GM12878 (cell line): ENCODE measurements at regions not wholly inside any gene's neighbourhood (a gene's known extent, or its start where the extent isn't known, plus 50 kb on each side); places are given as distances from the start of the nearest gene placed in this dataset.

Experiments
- MTA3 ChIP-seq: IDR thresholded peaks from 2 replicates; pipeline ENCODE4 v1.6.1; 2012; ENCODE audit warnings: low read length, inconsistent platforms, borderline replicate concordance
- SRF ChIP-seq, 2 experiments: IDR thresholded peaks; 2 replicates each; pipeline ENCODE4 v1.6.1; 2011; ENCODE audit warnings: low read depth in 2 of 2, low read length in 2 of 2, mild to moderate bottlenecking in 1 of 2, moderate library complexity in 1 of 2
- TF ChIP-seq, protein P1 (sequence below): fragments of 150-350 bp; IDR thresholded peaks from 2 replicates; pipeline ENCODE4 v1.6.1; 2016; ENCODE audit warnings: low read depth, low read length
- TF ChIP-seq, protein P2 (sequence below): fragments of 450-650 bp; IDR thresholded peaks from 2 replicates; pipeline ENCODE4 v1.6.1; 2017; ENCODE audit warnings: borderline replicate concordance
- TF ChIP-seq, protein P3 (sequence below): IDR thresholded peaks from 2 replicates; pipeline ENCODE4 v1.6.1; 2011; ENCODE audit warnings: borderline replicate concordance, low read depth, mild to moderate bottlenecking, moderate library complexity, low read length; ENCODE audit not compliant: insufficient read depth, poor library complexity, severe bottlenecking

DNA sequence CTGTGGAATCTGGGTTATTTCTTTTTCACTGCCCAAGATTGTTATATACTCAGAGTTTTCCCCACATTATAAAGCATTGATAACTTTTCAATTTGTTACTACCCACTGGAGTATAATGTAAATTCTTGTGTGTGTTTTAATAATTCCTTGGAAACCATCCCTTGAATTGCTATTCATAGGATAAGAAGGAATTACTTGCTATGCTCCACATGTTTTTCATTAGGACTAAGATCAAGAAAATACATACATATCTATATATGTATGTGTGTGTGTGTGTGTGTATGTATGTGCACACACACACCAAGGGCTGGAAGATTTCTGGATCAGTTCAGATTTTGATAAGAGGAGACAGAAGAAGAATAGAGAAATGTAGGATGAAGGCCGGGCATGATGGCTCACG is 206.4 kb upstream of the JADE1 start (continued):
- TF ChIP-seq, protein P1, sequence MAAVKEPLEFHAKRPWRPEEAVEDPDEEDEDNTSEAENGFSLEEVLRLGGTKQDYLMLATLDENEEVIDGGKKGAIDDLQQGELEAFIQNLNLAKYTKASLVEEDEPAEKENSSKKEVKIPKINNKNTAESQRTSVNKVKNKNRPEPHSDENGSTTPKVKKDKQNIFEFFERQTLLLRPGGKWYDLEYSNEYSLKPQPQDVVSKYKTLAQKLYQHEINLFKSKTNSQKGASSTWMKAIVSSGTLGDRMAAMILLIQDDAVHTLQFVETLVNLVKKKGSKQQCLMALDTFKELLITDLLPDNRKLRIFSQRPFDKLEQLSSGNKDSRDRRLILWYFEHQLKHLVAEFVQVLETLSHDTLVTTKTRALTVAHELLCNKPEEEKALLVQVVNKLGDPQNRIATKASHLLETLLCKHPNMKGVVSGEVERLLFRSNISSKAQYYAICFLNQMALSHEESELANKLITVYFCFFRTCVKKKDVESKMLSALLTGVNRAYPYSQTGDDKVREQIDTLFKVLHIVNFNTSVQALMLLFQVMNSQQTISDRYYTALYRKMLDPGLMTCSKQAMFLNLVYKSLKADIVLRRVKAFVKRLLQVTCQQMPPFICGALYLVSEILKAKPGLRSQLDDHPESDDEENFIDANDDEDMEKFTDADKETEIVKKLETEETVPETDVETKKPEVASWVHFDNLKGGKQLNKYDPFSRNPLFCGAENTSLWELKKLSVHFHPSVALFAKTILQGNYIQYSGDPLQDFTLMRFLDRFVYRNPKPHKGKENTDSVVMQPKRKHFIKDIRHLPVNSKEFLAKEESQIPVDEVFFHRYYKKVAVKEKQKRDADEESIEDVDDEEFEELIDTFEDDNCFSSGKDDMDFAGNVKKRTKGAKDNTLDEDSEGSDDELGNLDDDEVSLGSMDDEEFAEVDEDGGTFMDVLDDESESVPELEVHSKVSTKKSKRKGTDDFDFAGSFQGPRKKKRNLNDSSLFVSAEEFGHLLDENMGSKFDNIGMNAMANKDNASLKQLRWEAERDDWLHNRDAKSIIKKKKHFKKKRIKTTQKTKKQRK: no peak
- TF ChIP-seq SRF (IDR thresholded peaks at IDR 0.05; ENCODE audit: low read depth in 2 of 2, low read length in 2 of 2) (no peak), MTA3 (no peak)
- TF ChIP-seq, protein P2, sequence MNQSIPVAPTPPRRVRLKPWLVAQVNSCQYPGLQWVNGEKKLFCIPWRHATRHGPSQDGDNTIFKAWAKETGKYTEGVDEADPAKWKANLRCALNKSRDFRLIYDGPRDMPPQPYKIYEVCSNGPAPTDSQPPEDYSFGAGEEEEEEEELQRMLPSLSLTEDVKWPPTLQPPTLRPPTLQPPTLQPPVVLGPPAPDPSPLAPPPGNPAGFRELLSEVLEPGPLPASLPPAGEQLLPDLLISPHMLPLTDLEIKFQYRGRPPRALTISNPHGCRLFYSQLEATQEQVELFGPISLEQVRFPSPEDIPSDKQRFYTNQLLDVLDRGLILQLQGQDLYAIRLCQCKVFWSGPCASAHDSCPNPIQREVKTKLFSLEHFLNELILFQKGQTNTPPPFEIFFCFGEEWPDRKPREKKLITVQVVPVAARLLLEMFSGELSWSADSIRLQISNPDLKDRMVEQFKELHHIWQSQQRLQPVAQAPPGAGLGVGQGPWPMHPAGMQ: no peak
- TF ChIP-seq, protein P3, sequence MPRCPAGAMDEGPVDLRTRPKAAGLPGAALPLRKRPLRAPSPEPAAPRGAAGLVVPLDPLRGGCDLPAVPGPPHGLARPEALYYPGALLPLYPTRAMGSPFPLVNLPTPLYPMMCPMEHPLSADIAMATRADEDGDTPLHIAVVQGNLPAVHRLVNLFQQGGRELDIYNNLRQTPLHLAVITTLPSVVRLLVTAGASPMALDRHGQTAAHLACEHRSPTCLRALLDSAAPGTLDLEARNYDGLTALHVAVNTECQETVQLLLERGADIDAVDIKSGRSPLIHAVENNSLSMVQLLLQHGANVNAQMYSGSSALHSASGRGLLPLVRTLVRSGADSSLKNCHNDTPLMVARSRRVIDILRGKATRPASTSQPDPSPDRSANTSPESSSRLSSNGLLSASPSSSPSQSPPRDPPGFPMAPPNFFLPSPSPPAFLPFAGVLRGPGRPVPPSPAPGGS: no peak
- TF ChIP-seq, all 136 proteins: peak for 0
